ENCODE measurements at regions not wholly inside any gene's neighbourhood (a gene's known extent, or its start where the extent isn't known, plus 50 kb on each side); places are given as distances from the start of the nearest gene placed in this dataset.

DNA sequence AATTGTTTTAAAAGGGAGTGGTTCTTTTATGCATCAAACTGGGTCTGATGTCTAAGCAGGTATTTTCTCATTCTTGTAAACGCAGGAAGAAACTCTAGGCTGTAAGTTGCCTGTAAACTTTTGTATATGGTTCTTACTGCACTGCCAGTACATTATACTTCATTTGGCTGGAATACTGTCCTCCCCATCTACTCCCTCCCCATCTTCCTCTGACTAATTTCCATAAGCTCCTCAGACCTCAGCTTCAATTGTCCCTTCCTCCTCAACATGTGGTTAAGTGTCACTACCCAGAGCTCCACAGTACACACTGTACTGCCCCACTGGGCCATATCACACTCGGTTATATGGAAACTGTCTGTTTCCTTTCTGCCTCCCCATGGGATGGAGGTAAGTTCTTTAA lies 161.4 kb upstream of the MDFIC start:
- Histone ChIP-seq H3K9ac (ENCODE audit: low read depth, low read length) (no peak overlapping the region), H4K20me1 (ENCODE audit: insufficient read depth, low read length) (no peaks in the 10 kb centered on the region), H3K4me1 (ENCODE audit: insufficient read depth, low read length) (no peaks in the 10 kb centered on the region), H3K36me3 (ENCODE audit: insufficient read depth, low read length) (no peaks in the 10 kb centered on the region), H3K9me3 (ENCODE audit: insufficient read depth, low read length, severe bottlenecking) (no peaks in the 10 kb centered on the region), H3K27me3 (ENCODE audit: insufficient read depth, low read length, poor library complexity) (no peaks in the 10 kb centered on the region), H3K27ac (ENCODE audit: low read length) (no peak overlapping the region), H3K79me2 (ENCODE audit: insufficient read depth, low read length) (no peaks in the 10 kb centered on the region), H3K4me3 (ENCODE audit: low read depth in 1 of 2, low read length in 2 of 2) (no peak overlapping the region), H3K4me2 (ENCODE audit: insufficient read depth, low read length) (no peak overlapping the region), H2AFZ (ENCODE audit: low read depth, low read length) (no peak overlapping the region)
- DNase-seq = no peak
- TF ChIP-seq EZH2 (IDR thresholded peaks at IDR 0.05; ENCODE audit: borderline replicate concordance, low read depth, low read length, severe bottlenecking) = no peak
- TF ChIP-seq, protein P1, sequence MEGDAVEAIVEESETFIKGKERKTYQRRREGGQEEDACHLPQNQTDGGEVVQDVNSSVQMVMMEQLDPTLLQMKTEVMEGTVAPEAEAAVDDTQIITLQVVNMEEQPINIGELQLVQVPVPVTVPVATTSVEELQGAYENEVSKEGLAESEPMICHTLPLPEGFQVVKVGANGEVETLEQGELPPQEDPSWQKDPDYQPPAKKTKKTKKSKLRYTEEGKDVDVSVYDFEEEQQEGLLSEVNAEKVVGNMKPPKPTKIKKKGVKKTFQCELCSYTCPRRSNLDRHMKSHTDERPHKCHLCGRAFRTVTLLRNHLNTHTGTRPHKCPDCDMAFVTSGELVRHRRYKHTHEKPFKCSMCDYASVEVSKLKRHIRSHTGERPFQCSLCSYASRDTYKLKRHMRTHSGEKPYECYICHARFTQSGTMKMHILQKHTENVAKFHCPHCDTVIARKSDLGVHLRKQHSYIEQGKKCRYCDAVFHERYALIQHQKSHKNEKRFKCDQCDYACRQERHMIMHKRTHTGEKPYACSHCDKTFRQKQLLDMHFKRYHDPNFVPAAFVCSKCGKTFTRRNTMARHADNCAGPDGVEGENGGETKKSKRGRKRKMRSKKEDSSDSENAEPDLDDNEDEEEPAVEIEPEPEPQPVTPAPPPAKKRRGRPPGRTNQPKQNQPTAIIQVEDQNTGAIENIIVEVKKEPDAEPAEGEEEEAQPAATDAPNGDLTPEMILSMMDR (IDR thresholded peaks at IDR 0.05; ENCODE audit: borderline replicate concordance, extremely low read depth, low read length, poor library complexity, severe bottlenecking) = no peak
- ATAC-seq (ENCODE audit: insufficient read depth, low read depth) = no peak

- Histone ChIP-seq H3K27ac (ENCODE audit: low read length) (no peak overlapping the region), H3K9me3 (ENCODE audit: insufficient read depth, low read length, severe bottlenecking) (no peaks in the 10 kb centered on the region), H2AFZ (ENCODE audit: low read depth, low read length) (no peak overlapping the region), H3K36me3 (ENCODE audit: insufficient read depth, low read length) (no peaks in the 10 kb centered on the region), H3K4me2 (ENCODE audit: insufficient read depth, low read length) (no peak overlapping the region), H3K4me3 (ENCODE audit: low read depth in 1 of 2, low read length in 2 of 2) (no peak overlapping the region), H4K20me1 (ENCODE audit: insufficient read depth, low read length) (no peaks in the 10 kb centered on the region), H3K4me1 (ENCODE audit: insufficient read depth, low read length) (no peaks in the 10 kb centered on the region), H3K79me2 (ENCODE audit: insufficient read depth, low read length) (no peaks in the 10 kb centered on the region), H3K27me3 (ENCODE audit: insufficient read depth, low read length, poor library complexity) (no peaks in the 10 kb centered on the region), H3K9ac (ENCODE audit: low read depth, low read length) (no peak overlapping the region)
- TF ChIP-seq, protein P1 (IDR thresholded peaks at IDR 0.05; ENCODE audit: borderline replicate concordance, extremely low read depth, low read length, poor library complexity, severe bottlenecking) = no peak
- no peak for TF ChIP-seq EZH2 (IDR thresholded peaks at IDR 0.05; ENCODE audit: borderline replicate concordance, low read depth, low read length, severe bottlenecking)
- no peak for ATAC-seq (ENCODE audit: insufficient read depth, low read depth)
- DNase-seq = no peak
These were observed 159.9 kb upstream of the MDFIC start for GRCh38 chr7:114761973-114762372.

DNA sequence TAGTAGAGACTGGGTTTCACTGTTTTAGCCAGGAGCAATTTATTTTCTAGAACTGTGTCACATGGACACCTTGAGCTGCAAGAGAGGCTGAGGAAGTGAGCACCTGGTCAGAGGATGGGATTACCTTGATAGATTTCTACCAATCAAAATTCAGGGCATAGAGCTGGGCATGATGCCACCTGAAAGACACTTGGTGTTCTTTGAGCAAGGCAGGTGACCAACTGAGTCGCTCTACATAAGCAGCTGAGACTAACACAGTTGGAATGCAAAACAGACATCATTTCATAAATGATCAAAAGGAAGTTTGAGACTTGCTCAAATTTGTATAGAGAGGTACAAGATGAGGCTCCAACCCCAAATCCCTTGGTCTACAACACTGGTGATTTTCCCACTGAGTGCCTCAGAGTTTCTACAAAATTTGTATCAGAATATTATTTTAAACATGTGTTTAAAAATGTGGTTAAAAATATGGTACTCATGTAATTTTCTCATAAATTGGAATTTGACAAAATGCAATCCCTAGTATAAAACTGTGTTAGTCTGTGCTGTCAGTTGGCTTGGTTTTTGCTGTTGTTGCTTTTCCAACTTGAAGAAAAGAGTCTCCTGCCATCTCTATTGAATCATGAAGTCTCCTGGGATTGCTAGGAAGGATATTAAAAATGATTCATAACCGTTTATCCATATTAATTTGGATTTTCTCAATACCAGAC lies 156.4 kb upstream of the MDFIC start:
- Histone ChIP-seq H3K4me3 (ENCODE audit: low read depth in 1 of 2, low read length in 2 of 2) (no peak overlapping the region), H4K20me1 (ENCODE audit: insufficient read depth, low read length) (no peaks in the 10 kb centered on the region), H2AFZ (ENCODE audit: low read depth, low read length) (no peak overlapping the region), H3K27me3 (ENCODE audit: insufficient read depth, low read length, poor library complexity) (no peaks in the 10 kb centered on the region), H3K27ac (ENCODE audit: low read length) (no peak overlapping the region), H3K36me3 (ENCODE audit: insufficient read depth, low read length) (no peaks in the 10 kb centered on the region), H3K4me2 (ENCODE audit: insufficient read depth, low read length) (no peak overlapping the region), H3K79me2 (ENCODE audit: insufficient read depth, low read length) (no peaks in the 10 kb centered on the region), H3K9me3 (ENCODE audit: insufficient read depth, low read length, severe bottlenecking) (no peaks in the 10 kb centered on the region), H3K9ac (ENCODE audit: low read depth, low read length) (no peak overlapping the region), H3K4me1 (ENCODE audit: insufficient read depth, low read length) (no peaks in the 10 kb centered on the region)
- TF ChIP-seq EZH2 (IDR thresholded peaks at IDR 0.05; ENCODE audit: borderline replicate concordance, low read depth, low read length, severe bottlenecking) = no peak
- TF ChIP-seq, protein P1 (IDR thresholded peaks at IDR 0.05; ENCODE audit: borderline replicate concordance, extremely low read depth, low read length, poor library complexity, severe bottlenecking) = no peak
- ATAC-seq (ENCODE audit: insufficient read depth, low read depth) (no peak), DNase-seq (no peak)

Data from DND-41 (cell line).